NCI-H748 treated with DMSO at 0.1 percent for 48 hours (cell line): ENCODE measurements at regions not wholly inside any gene's neighbourhood (a gene's known extent, or its start where the extent isn't known, plus 50 kb on each side); places are given as distances from the start of the nearest gene placed in this dataset.

Experiments used
- DNase-seq: peaks from one replicate; lab custom pipeline; 2025; lab: John Stamatoyannopoulos, UW

- DNase-seq = no peak
These were observed 345.3 kb downstream of the GABRG1 start for GRCh38 chr4:45778514-45778913.

- DNase-seq = no peak
These were observed 347.7 kb downstream of the GABRG1 start for GRCh38 chr4:45776146-45776545.

- no peak for DNase-seq
These were observed 352.9 kb downstream of the GABRG1 start for GRCh38 chr4:45770958-45771357.

GRCh38 chr4:45765521-45765920 lies 358.3 kb downstream of the GABRG1 start:
- DNase-seq = no peak

- no peak for DNase-seq
These were observed 371.9 kb downstream of the GABRG1 start for GRCh38 chr4:45751877-45752530.

GRCh38 chr4:45750721-45751120 lies 373.1 kb downstream of the GABRG1 start:
- DNase-seq = no peak

GRCh38 chr4:45745741-45746140 lies 378.1 kb downstream of the GABRG1 start:
- no peak for DNase-seq

GRCh38 chr4:45741897-45742296 lies 382.0 kb downstream of the GABRG1 start:
- DNase-seq = no peak

GRCh38 chr4:45732161-45732560 lies 391.7 kb downstream of the GABRG1 start:
- no peak for DNase-seq

- no peak for DNase-seq
These were observed 407.8 kb downstream of the GABRG1 start for GRCh38 chr4:45716093-45716492.

GRCh38 chr4:45713996-45714395 lies 409.9 kb downstream of the GABRG1 start:
- DNase-seq = no peak

- no peak for DNase-seq
These were observed 422.2 kb downstream of the GABRG1 start for GRCh38 chr4:45701621-45702020.

- DNase-seq = no peak
These were observed 430.1 kb downstream of the GABRG1 start for GRCh38 chr4:45693746-45694145.

- DNase-seq = no peak
These were observed 431.6 kb downstream of the GABRG1 start for GRCh38 chr4:45692131-45692735.

GRCh38 chr4:45688341-45688740 lies 435.5 kb downstream of the GABRG1 start:
- DNase-seq = no peak

GRCh38 chr4:45679411-45679810 lies 444.4 kb downstream of the GABRG1 start:
- DNase-seq = no peak

- DNase-seq = no peak
These were observed 455.7 kb downstream of the GABRG1 start for GRCh38 chr4:45668128-45668527.

GRCh38 chr4:45663628-45664081 lies 460.2 kb downstream of the GABRG1 start:
- no peak for DNase-seq

- DNase-seq = no peak
These were observed 460.9 kb downstream of the GABRG1 start for GRCh38 chr4:45663003-45663402.

GRCh38 chr4:45661893-45662292 lies 462.0 kb downstream of the GABRG1 start:
- DNase-seq = no peak

- no peak for DNase-seq
These were observed 473.3 kb downstream of the GABRG1 start for GRCh38 chr4:45650545-45650944.

- DNase-seq = no peak
These were observed 475.0 kb downstream of the GABRG1 start for GRCh38 chr4:45648846-45649245.

GRCh38 chr4:45647823-45648222 lies 476.0 kb downstream of the GABRG1 start:
- no peak for DNase-seq
